ENCODE measurements at regions not wholly inside any gene's neighbourhood (a gene's known extent, or its start where the extent isn't known, plus 50 kb on each side); places are given as distances from the start of the nearest gene placed in this dataset.
"Not testable (repeated sequence)": the region's sequence is repeated elsewhere in the genome, so short reads cannot be mapped to it uniquely, and the experiment has no call there.

GRCh38 chr2:51994123-51994763 lies 962.3 kb upstream of the NRXN1 start:
- DNase-seq: no peak

- DNase-seq: no peak
Observed at GRCh38 chr2:51990684-51991083, 958.8 kb upstream of the NRXN1 start.

GRCh38 chr2:51986101-51986500 lies 954.2 kb upstream of the NRXN1 start:
- no peak for DNase-seq

GRCh38 chr2:51981783-51982182 lies 949.9 kb upstream of the NRXN1 start:
- DNase-seq: peak; percentile 77

- DNase-seq: no peak
Observed at GRCh38 chr2:51976623-51977022, 944.7 kb upstream of the NRXN1 start.

- no peak for DNase-seq
Observed at GRCh38 chr2:51971136-51971535, 939.2 kb upstream of the NRXN1 start.

GRCh38 chr2:51969347-51969746 lies 937.4 kb upstream of the NRXN1 start:
- no peak for DNase-seq

GRCh38 chr2:51960841-51961335 lies 929.0 kb upstream of the NRXN1 start:
- no peak for DNase-seq

- no peak for DNase-seq
Observed at GRCh38 chr2:51960281-51960680, 928.3 kb upstream of the NRXN1 start.

GRCh38 chr2:51959696-51960095 lies 927.8 kb upstream of the NRXN1 start:
- DNase-seq: no peak

- no peak for DNase-seq
Observed at GRCh38 chr2:51953931-51954330, 922.0 kb upstream of the NRXN1 start.

GRCh38 chr2:51921076-51921475 lies 889.1 kb upstream of the NRXN1 start:
- DNase-seq: no peak

GRCh38 chr2:51920509-51920908 lies 888.6 kb upstream of the NRXN1 start:
- no peak for DNase-seq

- DNase-seq: peak; percentile 56
Observed at GRCh38 chr2:51919395-51919794, 887.5 kb upstream of the NRXN1 start.

- peak; percentile 41 for DNase-seq
Observed at GRCh38 chr2:51918113-51918512, 886.2 kb upstream of the NRXN1 start.

GRCh38 chr2:51903728-51904127 lies 871.8 kb upstream of the NRXN1 start:
- DNase-seq: no peak

- no peak for DNase-seq
Observed at GRCh38 chr2:51899643-51900042, 867.7 kb upstream of the NRXN1 start.

- not testable (repeated sequence) for DNase-seq
Observed at GRCh38 chr2:51894584-51894983, 862.7 kb upstream of the NRXN1 start.

- no peak for DNase-seq
Observed at GRCh38 chr2:51888120-51888519, 856.2 kb upstream of the NRXN1 start.

- no peak for DNase-seq
Observed at GRCh38 chr2:51881673-51882072, 849.7 kb upstream of the NRXN1 start.

- DNase-seq: no peak
Observed at GRCh38 chr2:51880153-51880552, 848.2 kb upstream of the NRXN1 start.

- DNase-seq: no peak
Observed at GRCh38 chr2:51866361-51866760, 834.4 kb upstream of the NRXN1 start.

- DNase-seq: no peak
Observed at GRCh38 chr2:51859260-51859659, 827.3 kb upstream of the NRXN1 start.

- DNase-seq: no peak
Observed at GRCh38 chr2:51855683-51856082, 823.8 kb upstream of the NRXN1 start.

GRCh38 chr2:51846796-51847195 lies 814.9 kb upstream of the NRXN1 start:
- DNase-seq: no peak
